OCI-LY7 (cell line): ENCODE measurements at regions not wholly inside any gene's neighbourhood (a gene's known extent, or its start where the extent isn't known, plus 50 kb on each side); places are given as distances from the start of the nearest gene placed in this dataset.
"Not testable (repeated sequence)": the region's sequence is repeated elsewhere in the genome, so short reads cannot be mapped to it uniquely, and the experiment has no call there.

Experiments
- BruUV-seq: library from RNA; stranded (reverse); fragments of 400-500 nt; replicated peaks from 2 replicates; lab custom pipeline; 2021; lab: Mats Ljungman, UMichigan
- CTCF ChIA-PET: fragments of 300-600 bp; sonication (Branson Sonifier 250); formaldehyde crosslinking; loops from one replicate; lab custom pipeline; 2022; ENCODE audit warnings: antibody characterized with exemption; ENCODE audit not compliant: unreplicated experiment; lab: Charles Lee
- POLR2A ChIA-PET: fragments of 300-600 bp; sonication (Branson Sonifier 250); formaldehyde crosslinking; loops from one replicate; lab custom pipeline; 2022; ENCODE audit warnings: antibody characterized with exemption; lab: Charles Lee
- DNase-seq: peaks from one replicate; pipeline ENCODE4 v3.0.0-alpha.2; 2015; ENCODE audit warnings: low spot score
- H2AFZ ChIP-seq: fragments of 200-600 bp; sonication (generic), shearing (Covaris generic); 2 replicates; pipeline ENCODE4 v1.6.1; 2014; ENCODE audit warnings: mild to moderate bottlenecking, antibody characterized with exemption, low read length, moderate library complexity
- H3K27ac ChIP-seq: fragments of 200-600 bp; sonication (generic); 2 replicates; pipeline ENCODE4 v1.5.1; 2014; ENCODE audit warnings: mixed run types, low read depth, mild to moderate bottlenecking, moderate library complexity, low read length, inconsistent platforms; ENCODE audit not compliant: poor library complexity, severe bottlenecking
- H3K36me3 ChIP-seq: fragments of 200-600 bp; sonication (generic); 2 replicates; pipeline ENCODE4 v1.6.1; 2014; ENCODE audit warnings: mild to moderate bottlenecking, antibody characterized with exemption, low read length, moderate library complexity, mixed read lengths; ENCODE audit not compliant: insufficient read depth
- H3K4me1 ChIP-seq: fragments of 200-600 bp; sonication (generic); 2 replicates; pipeline ENCODE4 v1.5.1; 2014; ENCODE audit warnings: mild to moderate bottlenecking, low read length; ENCODE audit not compliant: insufficient read depth, poor library complexity, severe bottlenecking
- H3K4me2 ChIP-seq: fragments of 200-600 bp; sonication (generic); 2 replicates; pipeline ENCODE4 v1.6.1; 2014; ENCODE audit warnings: mild to moderate bottlenecking, low read length
- H3K4me3 ChIP-seq: fragments of 200-600 bp; sonication (generic); 2 replicates; pipeline ENCODE4 v1.5.1; 2014; ENCODE audit warnings: mild to moderate bottlenecking, low read depth, low read length; ENCODE audit not compliant: poor library complexity, severe bottlenecking
- H3K79me2 ChIP-seq: fragments of 200-600 bp; sonication (generic); 2 replicates; pipeline ENCODE4 v1.6.1; 2016; ENCODE audit warnings: low read depth, mild to moderate bottlenecking, low read length, moderate library complexity, mixed read lengths; ENCODE audit not compliant: insufficient read depth
- H3K9me2 ChIP-seq: fragments of 200-600 bp; sonication (generic); 2 replicates; pipeline ENCODE4 v1.6.1; 2016; ENCODE audit warnings: mild to moderate bottlenecking, low read length, mixed read lengths; ENCODE audit not compliant: insufficient read depth
- H3K9me3 ChIP-seq: fragments of 200-600 bp; sonication (generic); 2 replicates; pipeline ENCODE4 v1.6.1; 2014; ENCODE audit warnings: mild to moderate bottlenecking, mixed run types, low read length, mixed read lengths
- H4K20me1 ChIP-seq: fragments of 200-600 bp; sonication (generic); 2 replicates; pipeline ENCODE4 v1.6.1; 2014; ENCODE audit warnings: mild to moderate bottlenecking, antibody characterized with exemption, low read length, moderate library complexity, mixed read lengths; ENCODE audit not compliant: insufficient read depth
- CTCF ChIP-seq: fragments of 200-600 bp; sonication (generic); conservative IDR thresholded peaks from 2 replicates; pipeline ENCODE4 v1.5.1; 2014; ENCODE audit warnings: mild to moderate bottlenecking, antibody characterized with exemption, low read length, moderate library complexity, mixed read lengths
- EZH2phosphoT487 ChIP-seq: fragments of 200-600 bp; sonication (generic); IDR thresholded peaks from 2 replicates; pipeline ENCODE4 v1.6.1; 2018; ENCODE audit warnings: low read depth, borderline replicate concordance, mild to moderate bottlenecking, mixed run types, antibody characterized with exemption, low read length, moderate library complexity, mixed read lengths
- intact Hi-C: fragments of 100-400 bp; cut with micrococcal nuclease; formaldehyde crosslinking; loops from one replicate; pipeline ENCODE4 v1.10.0; 2022; ENCODE audit not compliant: unreplicated experiment

DNA sequence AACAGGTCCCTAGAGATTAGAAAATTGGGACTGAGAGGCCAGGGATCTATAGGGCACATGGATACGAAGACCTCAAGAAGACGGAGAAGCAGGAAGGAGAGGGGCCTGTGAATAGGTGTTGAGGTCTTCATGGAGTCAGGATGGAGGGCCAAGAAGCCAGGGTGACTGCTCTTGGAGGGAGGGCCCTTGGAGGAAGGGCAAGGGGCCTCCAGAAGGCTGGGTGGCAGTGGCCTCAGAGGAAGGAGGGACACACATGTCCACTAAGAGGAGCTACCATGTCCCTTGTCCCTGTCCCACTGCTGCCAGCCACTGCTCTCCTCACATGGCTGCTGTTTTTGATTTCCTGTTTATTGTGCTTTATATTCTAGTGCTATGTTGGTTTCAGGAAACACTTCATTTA, 589.5 kb upstream of the B3GAT1 start:
- no peak for DNase-seq
- H3K79me2 ChIP-seq = no peaks in the 10 kb centered on the region
- TF ChIP-seq EZH2phosphoT487 (no peak), CTCF (no peak)
- BruUV-seq = no TSS peak
- no peak overlapping the region for H3K4me2 ChIP-seq
- H3K36me3 ChIP-seq = no peaks in the 10 kb centered on the region
- H3K9me2 ChIP-seq = no peaks in the 10 kb centered on the region
- ChIA-PET CTCF (no interaction called here), POLR2A (interaction anchor here (0.8 kb wide), 1 partner anchor 10 kb away, joined by 3 read pairs; no protein-coding TSS in a partner anchor)
- no peaks in the 10 kb centered on the region for H3K9me3 ChIP-seq
- no peak overlapping the region for H3K4me3 ChIP-seq
- H3K27ac ChIP-seq = no peak overlapping the region
- intact Hi-C loops = no loop called here
- no peak overlapping the region for H2AFZ ChIP-seq
- H4K20me1 ChIP-seq = no peaks in the 10 kb centered on the region
- no peaks in the 10 kb centered on the region for H3K4me1 ChIP-seq

DNA sequence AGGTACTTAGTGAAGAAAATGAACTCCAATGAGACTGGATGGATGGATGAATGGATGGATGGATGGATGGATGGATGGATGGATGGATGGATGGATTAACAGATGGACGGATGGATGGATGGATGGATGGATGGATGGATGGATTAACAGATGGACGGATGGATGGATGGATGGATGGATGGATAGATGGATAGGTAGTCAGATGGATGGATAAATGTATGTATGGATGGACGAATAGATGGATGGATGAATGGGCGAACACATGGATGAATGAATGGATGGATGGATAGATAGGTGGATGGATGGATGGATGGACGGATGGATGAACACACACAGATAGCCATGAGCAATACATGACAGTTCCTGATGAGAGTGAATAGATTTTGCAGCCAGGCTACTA, 589.0 kb upstream of the B3GAT1 start:
- H3K9me3 ChIP-seq, BruUV-seq, intact Hi-C loops, H3K4me2 ChIP-seq, POLR2A ChIA-PET, H3K36me3 ChIP-seq, H4K20me1 ChIP-seq, CTCF ChIA-PET, H3K79me2 ChIP-seq, H3K4me3 ChIP-seq, H3K4me1 ChIP-seq, H3K27ac ChIP-seq, H3K9me2 ChIP-seq, DNase-seq, H2AFZ ChIP-seq: not testable (repeated sequence)

DNA sequence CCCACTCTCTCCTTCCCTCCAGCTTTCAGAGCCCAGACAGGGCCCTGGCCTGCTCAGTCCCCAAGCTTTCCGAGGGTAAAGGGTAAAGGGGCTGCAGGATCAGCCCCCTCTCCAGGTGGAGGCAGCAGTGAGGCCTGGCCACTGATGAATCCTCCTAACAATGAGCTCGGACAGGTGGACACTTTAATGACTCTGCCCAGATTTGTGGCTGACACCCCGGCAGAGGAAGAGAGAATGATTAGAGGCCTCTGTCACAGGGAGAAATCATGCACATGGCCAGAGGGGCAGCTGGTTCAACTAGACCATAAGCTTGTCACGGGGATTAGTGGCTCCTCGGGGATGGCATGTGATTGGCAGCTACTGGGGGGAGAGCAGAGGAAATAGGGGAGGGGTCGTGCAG, 587.5 kb upstream of the B3GAT1 start:
- Histone ChIP-seq H3K9me3 (no peaks in the 10 kb centered on the region), H2AFZ (no peak overlapping the region), H3K36me3 (no peaks in the 10 kb centered on the region), H3K9me2 (no peaks in the 10 kb centered on the region), H3K4me2 (no peak overlapping the region), H3K4me1 (no peaks in the 10 kb centered on the region), H3K79me2 (no peaks in the 10 kb centered on the region), H3K27ac (no peak overlapping the region), H4K20me1 (no peaks in the 10 kb centered on the region), H3K4me3 (no peak overlapping the region)
- no TSS peak for BruUV-seq
- POLR2A ChIA-PET = no interaction called here
- DNase-seq = no peak
- CTCF ChIA-PET = no interaction called here
- TF ChIP-seq CTCF (no peak), EZH2phosphoT487 (no peak)
- intact Hi-C loops = no loop called here
